ENCODE measurements at regions not wholly inside any gene's neighbourhood (a gene's known extent, or its start where the extent isn't known, plus 50 kb on each side); places are given as distances from the start of the nearest gene placed in this dataset.

DNA sequence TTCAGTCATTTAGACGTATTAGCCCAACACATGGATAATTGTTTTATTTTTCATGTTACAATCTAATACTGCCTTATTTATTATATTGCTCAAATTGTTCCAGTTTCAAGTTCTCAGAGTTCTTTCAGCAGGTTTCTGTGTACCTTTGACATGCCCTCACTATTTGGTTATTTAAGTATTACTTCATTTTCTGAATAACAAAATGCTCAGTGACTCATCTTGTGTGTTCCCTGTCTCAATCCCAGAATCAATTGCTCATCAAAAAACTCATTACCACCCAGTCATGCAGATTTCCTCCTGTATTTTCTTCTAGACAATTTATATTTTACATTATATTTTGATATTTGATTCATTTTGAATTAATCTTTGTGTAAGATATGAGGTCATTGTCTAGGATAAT, 562.6 kb downstream of the ANXA1 start:
- no peak for TF ChIP-seq EZH2 (IDR thresholded peaks at IDR 0.05; ENCODE audit: borderline replicate concordance, low read depth, low read length, severe bottlenecking)
- TF ChIP-seq, protein P1, sequence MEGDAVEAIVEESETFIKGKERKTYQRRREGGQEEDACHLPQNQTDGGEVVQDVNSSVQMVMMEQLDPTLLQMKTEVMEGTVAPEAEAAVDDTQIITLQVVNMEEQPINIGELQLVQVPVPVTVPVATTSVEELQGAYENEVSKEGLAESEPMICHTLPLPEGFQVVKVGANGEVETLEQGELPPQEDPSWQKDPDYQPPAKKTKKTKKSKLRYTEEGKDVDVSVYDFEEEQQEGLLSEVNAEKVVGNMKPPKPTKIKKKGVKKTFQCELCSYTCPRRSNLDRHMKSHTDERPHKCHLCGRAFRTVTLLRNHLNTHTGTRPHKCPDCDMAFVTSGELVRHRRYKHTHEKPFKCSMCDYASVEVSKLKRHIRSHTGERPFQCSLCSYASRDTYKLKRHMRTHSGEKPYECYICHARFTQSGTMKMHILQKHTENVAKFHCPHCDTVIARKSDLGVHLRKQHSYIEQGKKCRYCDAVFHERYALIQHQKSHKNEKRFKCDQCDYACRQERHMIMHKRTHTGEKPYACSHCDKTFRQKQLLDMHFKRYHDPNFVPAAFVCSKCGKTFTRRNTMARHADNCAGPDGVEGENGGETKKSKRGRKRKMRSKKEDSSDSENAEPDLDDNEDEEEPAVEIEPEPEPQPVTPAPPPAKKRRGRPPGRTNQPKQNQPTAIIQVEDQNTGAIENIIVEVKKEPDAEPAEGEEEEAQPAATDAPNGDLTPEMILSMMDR (IDR thresholded peaks at IDR 0.05; ENCODE audit: extremely low read depth in 1 of 2, insufficient read depth in 1 of 2, low read depth in 1 of 2, low read length in 2 of 2): no peak
- TF ChIP-seq MYC (IDR thresholded peaks at IDR 0.05; ENCODE audit: low read depth, low read length): no peak
- TF ChIP-seq POLR2AphosphoS5 (IDR thresholded peaks at IDR 0.05; ENCODE audit: insufficient read depth, low read depth, low read length): no peak
- TF ChIP-seq POLR2A (IDR thresholded peaks at IDR 0.05; ENCODE audit: low read depth, low read length): no peak

All from endothelial cell of umbilical vein (primary cell).